ENCODE measurements at regions not wholly inside any gene's neighbourhood (a gene's known extent, or its start where the extent isn't known, plus 50 kb on each side); places are given as distances from the start of the nearest gene placed in this dataset.

DNA sequence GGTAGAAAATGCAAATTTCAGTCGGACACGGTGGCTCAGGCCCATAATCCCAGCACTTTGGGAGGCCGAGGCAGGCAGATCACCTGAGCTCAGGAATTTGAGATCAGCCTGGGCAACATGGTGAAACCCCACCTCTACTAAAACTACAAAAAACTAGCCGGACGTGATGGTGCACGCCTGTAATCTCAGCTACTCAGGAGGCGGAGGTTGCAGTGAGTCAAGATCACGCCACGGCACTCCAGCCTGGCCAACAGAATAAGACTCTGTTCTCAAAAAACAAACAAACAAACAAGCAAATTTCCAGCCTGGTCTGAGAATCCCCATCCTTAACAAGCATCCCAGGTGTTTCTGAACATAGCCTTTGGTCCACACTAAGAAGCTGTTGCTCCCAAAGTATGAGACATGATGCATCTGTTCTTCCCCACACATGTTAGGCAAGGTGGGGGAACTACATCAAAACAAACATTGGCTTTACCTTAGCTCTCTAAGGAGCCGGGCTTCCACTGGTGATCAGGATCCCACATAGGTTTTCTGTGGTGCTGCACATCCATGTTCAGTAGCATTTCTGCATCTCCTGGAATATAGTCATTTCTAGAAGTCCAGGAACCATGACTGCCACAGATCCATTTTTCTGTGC, 92.5 kb upstream of the DMRT1 start:
- TF ChIP-seq, protein P1, sequence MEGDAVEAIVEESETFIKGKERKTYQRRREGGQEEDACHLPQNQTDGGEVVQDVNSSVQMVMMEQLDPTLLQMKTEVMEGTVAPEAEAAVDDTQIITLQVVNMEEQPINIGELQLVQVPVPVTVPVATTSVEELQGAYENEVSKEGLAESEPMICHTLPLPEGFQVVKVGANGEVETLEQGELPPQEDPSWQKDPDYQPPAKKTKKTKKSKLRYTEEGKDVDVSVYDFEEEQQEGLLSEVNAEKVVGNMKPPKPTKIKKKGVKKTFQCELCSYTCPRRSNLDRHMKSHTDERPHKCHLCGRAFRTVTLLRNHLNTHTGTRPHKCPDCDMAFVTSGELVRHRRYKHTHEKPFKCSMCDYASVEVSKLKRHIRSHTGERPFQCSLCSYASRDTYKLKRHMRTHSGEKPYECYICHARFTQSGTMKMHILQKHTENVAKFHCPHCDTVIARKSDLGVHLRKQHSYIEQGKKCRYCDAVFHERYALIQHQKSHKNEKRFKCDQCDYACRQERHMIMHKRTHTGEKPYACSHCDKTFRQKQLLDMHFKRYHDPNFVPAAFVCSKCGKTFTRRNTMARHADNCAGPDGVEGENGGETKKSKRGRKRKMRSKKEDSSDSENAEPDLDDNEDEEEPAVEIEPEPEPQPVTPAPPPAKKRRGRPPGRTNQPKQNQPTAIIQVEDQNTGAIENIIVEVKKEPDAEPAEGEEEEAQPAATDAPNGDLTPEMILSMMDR (IDR thresholded peaks at IDR 0.05), result no peak
- TF ChIP-seq POLR2A (IDR thresholded peaks at IDR 0.05), result no peak
- no peak for TF ChIP-seq EP300 (IDR thresholded peaks at IDR 0.05)
